Left ventricle myocardium inferior (tissue), 1 donor: ENCODE measurements at regions not wholly inside any gene's neighbourhood (a gene's known extent, or its start where the extent isn't known, plus 50 kb on each side); places are given as distances from the start of the nearest gene placed in this dataset.

Experiments used
- DNase-seq: peaks from one replicate; pipeline ENCODE4 v3.0.0-alpha.2; 2020
- H3K27ac ChIP-seq: fragments of 200-600 bp; replicated peaks from 2 replicates; pipeline ENCODE4 v1.8.0; 2021
- H3K27me3 ChIP-seq: fragments of 200-600 bp; 2 replicates; pipeline ENCODE4 v1.8.0; 2021; ENCODE audit warnings: low read depth
- H3K36me3 ChIP-seq: fragments of 200-600 bp; 2 replicates; pipeline ENCODE4 v1.8.0; 2021
- H3K4me1 ChIP-seq: fragments of 200-600 bp; 2 replicates; pipeline ENCODE4 v1.8.0; 2021
- H3K4me3 ChIP-seq: fragments of 200-600 bp; 2 replicates; pipeline ENCODE4 v1.8.0; 2021; ENCODE audit warnings: mild to moderate bottlenecking, moderate library complexity
- H3K9me3 ChIP-seq: fragments of 200-600 bp; replicated peaks from 2 replicates; pipeline ENCODE4 v1.8.0; 2021
- CTCF ChIP-seq: fragments of 200-600 bp; IDR thresholded peaks from 2 replicates; pipeline ENCODE4 v1.8.0; 2021; ENCODE audit warnings: antibody characterized with exemption, mild to moderate bottlenecking, borderline replicate concordance
- intact Hi-C: fragments of 100-400 bp; cut with micrococcal nuclease; formaldehyde crosslinking; loops from one replicate; pipeline ENCODE4 v1.11.0; 2022
- donor health status: DM: no; HTN: yes; CAD: no; lungs with severe emphysema.

- no peaks in the 10 kb centered on the region for H3K36me3 ChIP-seq
- TF ChIP-seq CTCF = no peak
- DNase-seq = no peak
- no peak overlapping the region for H3K4me3 ChIP-seq
- intact Hi-C loops = no loop called here
- no peaks in the 10 kb centered on the region for H3K27me3 ChIP-seq
- H3K27ac ChIP-seq = no peak overlapping the region
- H3K9me3 ChIP-seq = peaks cover 9% of the 10 kb centered on the region
- no peaks in the 10 kb centered on the region for H3K4me1 ChIP-seq
Observed at GRCh38 chr7:53428045-53428444, 392.6 kb downstream of the POM121L12 start.

- H3K4me3 ChIP-seq = no peak overlapping the region
- no peaks in the 10 kb centered on the region for H3K27me3 ChIP-seq
- H3K4me1 ChIP-seq = no peaks in the 10 kb centered on the region
- no peak for TF ChIP-seq CTCF
- H3K9me3 ChIP-seq = peaks cover 9% of the 10 kb centered on the region
- DNase-seq = no peak
- no peaks in the 10 kb centered on the region for H3K36me3 ChIP-seq
- H3K27ac ChIP-seq = no peak overlapping the region
- intact Hi-C loops = no loop called here
Observed at GRCh38 chr7:53431901-53432300, 396.5 kb downstream of the POM121L12 start.

GRCh38 chr7:53437336-53437735 lies 401.9 kb downstream of the POM121L12 start:
- no peak overlapping the region for H3K4me3 ChIP-seq
- H3K27me3 ChIP-seq = no peaks in the 10 kb centered on the region
- intact Hi-C loops = no loop called here
- DNase-seq = no peak
- H3K4me1 ChIP-seq = no peaks in the 10 kb centered on the region
- H3K9me3 ChIP-seq = no peaks in the 10 kb centered on the region
- no peaks in the 10 kb centered on the region for H3K36me3 ChIP-seq
- TF ChIP-seq CTCF = no peak
- H3K27ac ChIP-seq = no peak overlapping the region

- no peaks in the 10 kb centered on the region for H3K9me3 ChIP-seq
- intact Hi-C loops = no loop called here
- H3K4me1 ChIP-seq = no peaks in the 10 kb centered on the region
- no peak overlapping the region for H3K4me3 ChIP-seq
- TF ChIP-seq CTCF = no peak
- H3K36me3 ChIP-seq = no peaks in the 10 kb centered on the region
- H3K27me3 ChIP-seq = no peaks in the 10 kb centered on the region
- DNase-seq = no peak
- H3K27ac ChIP-seq = no peak overlapping the region
Observed at GRCh38 chr7:53446170-53446569, 410.7 kb downstream of the POM121L12 start.

GRCh38 chr7:53458636-53459035 lies 423.2 kb downstream of the POM121L12 start:
- H3K4me3 ChIP-seq = no peak overlapping the region
- no peak for TF ChIP-seq CTCF

GRCh38 chr7:53466371-53466770 lies 430.9 kb downstream of the POM121L12 start:
- no peaks in the 10 kb centered on the region for H3K36me3 ChIP-seq
- H3K27ac ChIP-seq = no peak overlapping the region
- H3K9me3 ChIP-seq = no peaks in the 10 kb centered on the region
- no peaks in the 10 kb centered on the region for H3K27me3 ChIP-seq
- intact Hi-C loops = no loop called here
- no peak for DNase-seq
- no peaks in the 10 kb centered on the region for H3K4me1 ChIP-seq
- H3K4me3 ChIP-seq = no peak overlapping the region
- no peak for TF ChIP-seq CTCF

More at GRCh38 chr7:53458636-53459035, 423.2 kb downstream of the POM121L12 start:
- Histone ChIP-seq H3K9me3 (no peaks in the 10 kb centered on the region), H3K27me3 (no peaks in the 10 kb centered on the region), H3K27ac (no peak overlapping the region), H3K4me1 (no peaks in the 10 kb centered on the region), H3K36me3 (no peaks in the 10 kb centered on the region)
- DNase-seq = no peak
- intact Hi-C loops = no loop called here
